GM23338 (cell line): ENCODE measurements at regions not wholly inside any gene's neighbourhood (a gene's known extent, or its start where the extent isn't known, plus 50 kb on each side); places are given as distances from the start of the nearest gene placed in this dataset.
A peak's percentile ranks its signal among the peaks of the same experiment; 100 is the strongest.

Experiments used
- ATAC-seq: fragments of 200-7000 bp; cut with Tn5 transposase; 3 replicates; pipeline ENCODE4 v1.9.1; 2020
- DNase-seq: peaks from one replicate; pipeline ENCODE4 v3.0.0-alpha.2; 2015; ENCODE audit warnings: low spot score
- H2AFZ ChIP-seq: fragments of 200-600 bp; sonication (generic); 2 replicates; pipeline ENCODE4 v1.8.0; 2016; ENCODE audit warnings: antibody characterized with exemption, mild to moderate bottlenecking, moderate library complexity
- H3F3A ChIP-seq: fragments of 200-600 bp; sonication (generic); replicated peaks from 2 replicates; pipeline ENCODE4 v1.8.0; 2017; ENCODE audit warnings: antibody characterized with exemption, mixed run types, low read depth
- H3K27ac ChIP-seq: fragments of 200-600 bp; sonication (generic); 2 replicates; pipeline ENCODE4 v1.6.1; 2016; ENCODE audit warnings: low read depth
- H3K27me3 ChIP-seq: fragments of 200-600 bp; sonication (generic); 2 replicates; pipeline ENCODE4 v1.8.0; 2016; ENCODE audit warnings: mild to moderate bottlenecking, mixed run types, moderate library complexity; ENCODE audit not compliant: insufficient read depth
- H3K36me3 ChIP-seq: fragments of 200-600 bp; sonication (generic); 2 replicates; pipeline ENCODE4 v1.8.0; 2016; ENCODE audit warnings: mild to moderate bottlenecking; ENCODE audit not compliant: insufficient read depth
- H3K4me1 ChIP-seq: fragments of 200-600 bp; sonication (generic); 2 replicates; pipeline ENCODE4 v1.8.0; 2016; ENCODE audit warnings: mild to moderate bottlenecking, moderate library complexity; ENCODE audit not compliant: insufficient read depth
- H3K4me2 ChIP-seq: fragments of 200-600 bp; sonication (generic); 2 replicates; pipeline ENCODE4 v1.7.1; 2017; ENCODE audit warnings: mixed run types
- H3K4me3 ChIP-seq: fragments of 200-600 bp; sonication (generic); 2 replicates; pipeline ENCODE4 v1.6.1; 2016; ENCODE audit warnings: mixed run types
- H3K79me2 ChIP-seq: fragments of 200-600 bp; sonication (generic); replicated peaks from 2 replicates; pipeline ENCODE4 v1.8.0; 2017; ENCODE audit warnings: mild to moderate bottlenecking; ENCODE audit not compliant: insufficient read depth
- H3K9me2 ChIP-seq: fragments of 200-600 bp; sonication (generic); 2 replicates; pipeline ENCODE4 v1.8.0; 2017; ENCODE audit not compliant: insufficient read depth
- H4K20me1 ChIP-seq: fragments of 200-600 bp; sonication (generic); replicated peaks from 2 replicates; pipeline ENCODE4 v1.8.0; 2017; ENCODE audit warnings: mild to moderate bottlenecking; ENCODE audit not compliant: insufficient read depth
- H3K27ac Mint-ChIP-seq: 2 replicates; pipeline ENCODE4 v1.8.0; 2020; ENCODE audit warnings: inconsistent platforms, mild to moderate bottlenecking, moderate library complexity, mixed read lengths
- H3K27me3 Mint-ChIP-seq: 3 replicates; pipeline ENCODE4 v1.8.0; 2022; ENCODE audit warnings: low read depth, mild to moderate bottlenecking, moderate library complexity, mixed read lengths, inconsistent platforms; ENCODE audit not compliant: insufficient read depth, poor library complexity
- H3K36me3 Mint-ChIP-seq: 3 replicates; pipeline ENCODE4 v1.8.0; 2021; ENCODE audit warnings: low read depth, mild to moderate bottlenecking, inconsistent platforms, moderate library complexity, mixed read lengths
- H3K4me1 Mint-ChIP-seq: 3 replicates; pipeline ENCODE4 v1.8.0; 2020; ENCODE audit warnings: mild to moderate bottlenecking, inconsistent platforms, mixed read lengths
- H3K4me3 Mint-ChIP-seq: 3 replicates; pipeline ENCODE4 v1.8.0; 2021; ENCODE audit warnings: moderate library complexity, mild to moderate bottlenecking, inconsistent platforms, mixed read lengths
- H3K9me3 Mint-ChIP-seq: 3 replicates; pipeline ENCODE4 v1.8.0; 2020; ENCODE audit warnings: moderate library complexity, mild to moderate bottlenecking, inconsistent platforms, mixed read lengths
- CREB1 ChIP-seq: fragments of 250-450 bp; sonication (Bioruptor Pico); IDR thresholded peaks from 2 replicates; pipeline ENCODE4 v1.5.0; 2020; ENCODE audit warnings: low read depth, mild to moderate bottlenecking, moderate library complexity
- CTCF ChIP-seq, 2 experiments: fragments of 200-600 bp in 1 of 2; sonication (generic) in 1 of 2; conservative IDR thresholded peaks; 2 replicates each; pipeline versions ENCODE4 v1.5.1 to v1.6.1; 2016 to 2017; ENCODE audit warnings: antibody characterized with exemption in 2 of 2, low read depth in 2 of 2, mild to moderate bottlenecking in 2 of 2, moderate library complexity in 1 of 2
- ETS1 ChIP-seq: IDR thresholded peaks from 2 replicates; pipeline ENCODE4 v1.6.1; 2016; ENCODE audit warnings: antibody characterized with exemption
- EZH2 ChIP-seq: fragments of 200-600 bp; sonication (generic); IDR thresholded peaks from one replicate; pipeline ENCODE4 v1.8.0; 2017; ENCODE audit warnings: antibody characterized with exemption, mild to moderate bottlenecking, low read depth; ENCODE audit not compliant: unreplicated experiment
- EZH2phosphoT487 ChIP-seq: fragments of 200-600 bp; sonication (generic); IDR thresholded peaks from one replicate; pipeline ENCODE4 v1.8.1; 2018; ENCODE audit warnings: antibody characterized with exemption; ENCODE audit not compliant: unreplicated experiment
- JUNB ChIP-seq: IDR thresholded peaks from one replicate; pipeline ENCODE4 v1.6.1; 2016; ENCODE audit warnings: antibody characterized with exemption; ENCODE audit not compliant: unreplicated experiment
- NANOG ChIP-seq: IDR thresholded peaks from 2 replicates; pipeline ENCODE4 v1.6.1; 2016; ENCODE audit warnings: antibody characterized with exemption, borderline replicate concordance
- POLR2AphosphoS5 ChIP-seq: IDR thresholded peaks from 2 replicates; pipeline ENCODE4 v1.6.1; 2016; ENCODE audit warnings: antibody characterized with exemption, low read depth
- STAT1 ChIP-seq: IDR thresholded peaks from one replicate; pipeline ENCODE4 v1.6.1; 2016; ENCODE audit warnings: antibody characterized with exemption; ENCODE audit not compliant: unreplicated experiment
- ZNF114 ChIP-seq: fragments of 250-450 bp; sonication (Bioruptor Pico); IDR thresholded peaks from 2 replicates; pipeline ENCODE4 v1.5.0; 2020; ENCODE audit warnings: mild to moderate bottlenecking, moderate library complexity
- ZNF331 ChIP-seq: fragments of 250-450 bp; sonication (Bioruptor Pico); IDR thresholded peaks from 2 replicates; pipeline ENCODE4 v1.5.0; 2020; ENCODE audit warnings: low read depth, mild to moderate bottlenecking, moderate library complexity
- ZNF462 ChIP-seq: fragments of 250-450 bp; sonication (Bioruptor Pico); IDR thresholded peaks from 2 replicates; pipeline ENCODE4 v1.5.0; 2020; ENCODE audit warnings: mild to moderate bottlenecking, moderate library complexity

- no peak for TF ChIP-seq CTCF (conservative IDR thresholded peaks at IDR 0.05; ENCODE audit: low read depth in 2 of 2)
Measured at GRCh38 chr5:97628807-97629206, 445.8 kb upstream of the RIOK2 start (continued).

GRCh38 chr5:97629276-97629675 lies 446.2 kb upstream of the RIOK2 start:
- no peaks in the 10 kb centered on the region for H3K79me2 ChIP-seq
- H3K36me3 ChIP-seq, result no peaks in the 10 kb centered on the region
- H3K27me3 ChIP-seq, result no peaks in the 10 kb centered on the region
- no peak overlapping the region for H3K4me2 ChIP-seq
- no peak overlapping the region for H3K4me3 ChIP-seq
- Mint-ChIP-seq H3K27me3 (peaks cover 5% of the 10 kb centered on the region), H3K36me3 (no peaks in the 10 kb centered on the region), H3K4me1 (peaks cover 5% of the 10 kb centered on the region; the same call in 2 of the 3 replicates), H3K4me3 (no peak overlapping the region), H3K27ac (peak overlapping the region; percentile 22; the same call in 1 of the 2 replicates), H3K9me3 (peaks cover 3% of the 10 kb centered on the region; the same call in 1 of the 3 replicates)
- H3K27ac ChIP-seq, result no peak overlapping the region
- H3K4me1 ChIP-seq, result no peaks in the 10 kb centered on the region
- TF ChIP-seq NANOG, result no peak
- TF ChIP-seq POLR2AphosphoS5, result no peak
- no peak for TF ChIP-seq JUNB
- TF ChIP-seq ZNF114 (CRISPR knock-in tag), result no peak
- TF ChIP-seq EZH2phosphoT487, result no peak
- no peaks in the 10 kb centered on the region for H3F3A ChIP-seq
- no peak overlapping the region for H2AFZ ChIP-seq
- DNase-seq (peak; percentile 3), ATAC-seq (no peak)
- H3K9me2 ChIP-seq, result peaks cover 11% of the 10 kb centered on the region; the same call in 1 of the 2 replicates
- H4K20me1 ChIP-seq, result no peaks in the 10 kb centered on the region; the same call in 1 of the 2 replicates

GRCh38 chr5:97635553-97635952 lies 452.5 kb upstream of the RIOK2 start:
- Mint-ChIP-seq H3K27me3 (no peaks in the 10 kb centered on the region), H3K4me1 (no peaks in the 10 kb centered on the region), H3K9me3 (peaks cover 3% of the 10 kb centered on the region; the same call in 1 of the 3 replicates), H3K4me3 (no peak overlapping the region), H3K36me3 (no peaks in the 10 kb centered on the region), H3K27ac (no peak overlapping the region)
- no peaks in the 10 kb centered on the region for H3K79me2 ChIP-seq
- H3K27me3 ChIP-seq, result no peaks in the 10 kb centered on the region
- H4K20me1 ChIP-seq, result no peaks in the 10 kb centered on the region; the same call in 1 of the 2 replicates
- DNase-seq (no peak), ATAC-seq (no peak)
- no peaks in the 10 kb centered on the region for H3F3A ChIP-seq
- no peak overlapping the region for H3K4me2 ChIP-seq
- no peak overlapping the region for H2AFZ ChIP-seq
- H3K4me3 ChIP-seq, result no peak overlapping the region
- no peak overlapping the region for H3K27ac ChIP-seq
- H3K36me3 ChIP-seq, result no peaks in the 10 kb centered on the region
- 0 out of 2 replicates have a peak, but pooled peaks cover 5% of the 10 kb centered on the region for H3K4me1 ChIP-seq
- H3K9me2 ChIP-seq, result peaks cover 16% of the 10 kb centered on the region; the same call in 1 of the 2 replicates
- no peak for TF ChIP-seq CREB1 (CRISPR knock-in tag)
- TF ChIP-seq ZNF114 (CRISPR knock-in tag), result no peak
- no peak for TF ChIP-seq POLR2AphosphoS5
- no peak for TF ChIP-seq STAT1
- no peak for TF ChIP-seq ZNF331 (CRISPR knock-in tag)
- TF ChIP-seq ETS1, result no peak
- TF ChIP-seq JUNB, result no peak
- TF ChIP-seq ZNF462, result no peak
- TF ChIP-seq EZH2, result no peak
- TF ChIP-seq NANOG, result no peak
- TF ChIP-seq EZH2phosphoT487, result no peak
